HT-29 (cell line): ENCODE measurements at regions not wholly inside any gene's neighbourhood (a gene's known extent, or its start where the extent isn't known, plus 50 kb on each side); places are given as distances from the start of the nearest gene placed in this dataset.

Experiments used
- DNase-seq: peaks from one replicate; pipeline ENCODE4 v3.0.0-alpha.2; 2015; ENCODE audit warnings: low spot score

DNA sequence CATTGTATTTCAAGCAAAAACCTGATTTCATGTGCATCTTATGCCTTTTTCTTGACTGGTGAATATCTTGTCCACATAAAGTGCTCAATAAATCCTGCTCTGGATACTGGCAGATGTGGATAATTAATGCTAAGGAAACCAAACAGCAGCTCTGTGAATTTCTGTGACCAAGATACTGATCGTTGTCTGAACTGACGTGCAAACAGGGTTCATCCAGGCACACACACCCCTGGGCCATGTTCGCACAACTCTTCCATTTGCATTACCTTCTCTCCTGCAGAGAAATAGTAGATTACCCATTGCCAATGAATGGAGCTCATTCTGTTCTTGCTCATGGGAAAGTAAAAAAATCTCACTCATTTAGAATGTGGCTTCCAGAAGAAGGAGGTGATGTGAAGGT, 316.2 kb upstream of the TRIB2 start:
- no peak for DNase-seq

DNA sequence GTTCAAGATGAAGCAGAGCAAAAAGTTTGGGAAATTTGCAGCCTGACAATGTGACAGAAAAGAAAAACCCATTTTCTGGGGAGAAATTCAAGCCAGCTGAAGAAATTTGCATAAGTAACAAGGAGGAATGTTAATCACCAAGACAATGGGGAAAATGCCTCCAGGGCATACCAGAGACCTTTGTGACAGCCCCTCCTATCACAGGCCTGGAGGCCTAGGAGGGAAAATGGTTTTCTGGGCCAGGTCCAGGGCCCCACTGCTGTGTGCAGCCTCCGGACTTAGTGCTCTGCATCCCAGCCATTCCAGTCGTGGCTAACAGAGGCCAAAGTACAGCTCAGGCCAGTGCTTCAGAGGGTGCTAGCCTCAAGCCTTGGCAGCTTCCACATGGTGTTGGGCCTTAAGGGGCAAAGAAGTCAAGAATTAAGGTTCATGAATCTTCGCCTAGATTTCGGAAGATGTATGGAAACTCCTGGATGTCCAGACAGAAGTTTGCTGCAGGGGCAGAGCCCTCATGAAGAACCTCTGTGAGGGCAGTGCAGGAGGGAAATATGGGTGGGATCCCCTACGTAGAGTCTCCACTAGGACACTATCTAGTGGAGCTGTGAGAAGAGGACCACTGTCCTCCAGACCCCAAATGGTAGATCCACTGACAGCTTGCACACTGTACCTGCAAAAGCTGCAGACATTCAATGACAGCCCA, 314.1 kb upstream of the TRIB2 start:
- no peak for DNase-seq

DNA sequence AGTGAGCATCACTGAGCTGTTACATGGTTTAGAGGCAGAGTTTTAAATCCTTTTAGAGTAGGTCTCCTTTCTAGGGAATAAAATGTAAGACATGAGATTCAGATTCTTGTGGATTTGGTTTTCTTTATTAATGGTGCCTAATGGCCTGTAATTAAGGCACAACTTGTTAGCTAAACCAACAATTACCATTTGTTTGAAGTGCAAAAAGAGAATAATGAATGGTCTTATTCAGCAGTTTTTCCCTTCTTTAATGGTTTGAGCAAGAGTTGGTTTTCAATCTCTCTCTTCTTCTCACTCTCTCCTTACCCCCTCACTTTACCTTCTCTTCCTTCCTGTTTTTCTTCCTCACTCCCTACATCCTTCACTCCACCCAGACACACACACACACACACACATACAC, 312.2 kb upstream of the TRIB2 start:
- no peak for DNase-seq

DNA sequence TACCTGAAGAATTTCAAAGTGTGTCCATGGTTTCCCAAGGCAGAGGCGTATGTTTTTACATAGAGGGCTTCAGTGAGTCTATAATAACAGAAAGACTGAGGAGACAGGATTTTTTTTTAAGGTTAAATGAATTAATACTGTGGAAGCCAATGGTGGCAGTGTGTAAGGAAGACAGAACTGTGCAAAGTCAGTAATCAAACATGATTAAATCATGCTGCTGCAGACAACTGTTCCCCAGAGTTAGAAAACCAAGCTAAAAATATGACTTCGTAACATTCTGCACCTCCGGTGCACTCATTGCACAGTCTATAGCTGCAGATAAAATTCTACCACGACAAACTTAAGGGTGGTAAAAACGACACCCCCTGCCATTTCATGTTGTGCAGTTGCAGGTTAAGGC, 309.6 kb upstream of the TRIB2 start:
- DNase-seq: no peak

DNA sequence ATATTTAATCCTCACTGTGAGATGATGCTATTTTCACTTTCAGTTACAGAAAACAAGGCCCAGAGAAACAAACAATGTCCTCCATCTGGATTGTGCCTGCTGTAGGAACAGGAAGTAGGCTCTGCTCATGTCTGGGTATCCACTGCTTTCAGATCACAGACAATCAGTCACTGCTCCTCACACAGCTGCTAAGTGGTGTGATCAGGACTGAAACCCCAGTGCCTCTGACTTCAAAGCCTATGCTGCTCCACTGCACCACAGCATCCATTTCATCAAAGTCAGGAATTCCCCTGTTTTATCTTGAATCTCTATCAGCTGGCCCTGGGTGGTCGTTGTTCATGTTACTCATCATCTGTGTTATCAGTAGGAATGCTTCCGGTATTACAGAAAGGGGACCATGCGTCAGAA, 303.8 kb upstream of the TRIB2 start:
- no peak for DNase-seq

DNA sequence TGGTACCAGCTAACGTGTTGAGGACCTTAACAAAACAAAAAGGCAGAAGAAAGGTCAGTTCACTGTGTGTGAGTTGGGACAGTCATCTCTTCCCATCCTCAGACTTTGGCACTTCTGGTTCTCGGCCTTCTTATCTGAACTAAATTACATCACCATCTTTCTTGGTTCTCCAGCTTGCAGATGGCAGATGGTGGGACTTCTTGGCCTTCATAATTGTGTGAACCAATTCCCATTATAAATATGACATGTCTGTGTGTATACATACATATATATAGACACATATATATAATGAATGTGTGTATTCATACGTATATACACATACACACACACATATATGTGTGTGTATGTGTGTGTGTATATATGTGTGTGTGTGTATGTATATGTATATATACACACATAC, 301.2 kb upstream of the TRIB2 start:
- DNase-seq: no peak

DNA sequence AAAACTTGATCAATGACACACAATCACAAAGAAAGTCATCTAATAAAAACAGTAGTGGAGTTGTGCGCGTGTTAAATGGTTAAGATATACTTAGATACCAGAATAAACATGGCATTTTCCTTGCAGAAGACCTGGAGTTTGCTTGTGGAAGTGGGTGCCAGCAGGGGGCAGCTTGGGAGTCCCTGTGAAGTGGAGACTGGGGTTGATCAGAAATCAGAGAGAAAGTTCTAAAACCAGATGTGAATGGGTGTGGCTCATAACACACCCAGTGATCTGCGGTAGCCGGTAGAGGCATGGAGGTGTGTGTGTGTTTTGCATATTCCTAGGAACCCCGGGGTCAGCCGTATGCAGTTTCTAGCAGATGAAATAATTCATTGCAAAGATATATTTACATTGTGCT, 300.1 kb upstream of the TRIB2 start:
- DNase-seq: peak; percentile 4

DNA sequence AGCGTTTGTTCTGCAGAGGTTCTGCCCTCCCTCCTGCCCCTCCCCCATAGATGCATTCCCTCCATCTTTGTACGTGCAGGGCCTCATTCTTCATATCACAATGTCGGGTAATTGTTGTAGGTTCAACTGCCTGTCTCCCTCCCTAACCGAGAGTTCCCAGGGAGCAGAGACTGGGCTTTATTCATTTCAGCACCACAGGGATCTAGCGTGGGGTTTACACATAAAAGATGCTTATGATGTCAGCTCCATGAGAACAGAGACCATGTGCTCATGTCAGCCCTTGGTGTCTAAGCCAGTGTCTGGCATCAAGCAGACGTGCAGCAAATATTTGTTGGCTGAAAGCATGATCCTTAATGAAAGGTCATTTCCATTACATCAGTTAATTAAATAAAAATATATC, 298.9 kb upstream of the TRIB2 start:
- DNase-seq: no peak

DNA sequence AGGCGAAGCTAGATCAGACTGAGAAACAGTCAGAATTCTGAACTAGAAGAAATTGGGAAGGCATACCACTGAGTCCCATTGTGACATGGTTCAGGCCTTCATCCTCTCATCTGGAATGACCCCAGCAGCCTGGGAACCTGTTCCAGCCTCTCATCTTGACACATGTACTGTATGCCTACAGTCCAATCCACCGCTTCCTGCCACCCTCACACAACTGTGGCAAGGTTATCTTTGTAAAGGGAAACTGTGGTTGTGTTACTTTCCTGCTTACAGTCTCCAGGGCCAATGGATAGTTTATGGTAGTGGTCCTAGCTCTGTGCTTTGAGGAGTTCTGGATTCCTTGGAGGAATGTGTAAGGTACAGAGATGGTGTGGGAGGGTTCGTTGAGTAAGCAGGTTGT, 296.9 kb upstream of the TRIB2 start:
- DNase-seq: no peak

DNA sequence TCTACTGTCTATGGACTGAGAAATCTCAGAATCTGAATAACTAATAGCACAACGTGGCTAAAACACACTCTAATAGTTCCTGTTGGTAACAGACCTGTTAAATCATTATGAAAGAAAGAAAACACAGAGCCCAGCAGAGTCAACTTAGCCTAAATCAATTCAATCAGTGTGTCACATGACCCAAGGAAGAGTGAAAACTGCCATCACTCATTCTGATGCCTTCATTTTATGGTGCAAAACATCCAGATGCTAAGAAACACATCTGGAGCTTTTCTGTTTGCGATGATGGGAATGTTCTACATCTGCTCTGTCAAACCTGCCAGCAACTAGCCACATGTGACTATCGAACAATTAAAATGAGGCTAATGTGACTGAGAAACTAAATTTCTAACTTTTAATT, 295.7 kb upstream of the TRIB2 start:
- no peak for DNase-seq

DNA sequence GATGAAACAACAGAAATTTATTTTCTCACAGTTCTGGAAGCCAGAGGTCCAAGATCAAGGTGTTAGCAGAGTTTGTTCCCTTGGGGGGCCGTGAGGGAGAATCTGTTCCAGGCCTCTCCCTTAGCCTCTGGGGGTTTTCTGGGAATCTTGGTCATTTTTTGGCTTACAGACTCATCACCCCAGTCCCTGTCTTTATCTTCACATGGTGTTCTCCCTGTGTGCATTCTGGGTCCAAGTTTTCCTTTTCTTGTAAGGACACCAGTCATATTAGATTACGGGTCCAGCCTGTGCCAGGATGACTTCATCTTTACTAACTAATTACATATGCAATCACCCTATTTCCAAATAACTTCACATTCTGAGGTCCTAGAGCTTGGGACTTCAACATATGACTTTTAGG, 292.5 kb upstream of the TRIB2 start:
- DNase-seq: no peak

DNA sequence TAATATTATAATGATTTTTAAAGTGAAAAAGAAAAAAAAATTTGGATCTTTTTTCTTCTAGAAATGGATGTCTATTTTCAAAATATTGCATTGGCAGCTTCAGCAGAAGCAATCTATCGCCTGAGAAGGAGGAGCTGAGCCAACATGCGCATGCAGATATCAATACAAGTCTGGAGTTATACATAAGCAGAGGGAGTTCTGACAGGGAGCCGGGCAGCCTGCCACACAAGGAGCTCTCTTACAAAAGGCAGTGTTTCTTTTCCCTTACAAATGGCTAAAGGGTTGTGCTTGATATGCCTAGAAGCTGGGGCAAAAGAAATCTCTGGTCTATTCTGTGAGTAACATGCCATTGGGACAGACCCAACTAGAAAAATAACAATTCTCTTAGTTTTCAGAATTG, 291.9 kb upstream of the TRIB2 start:
- DNase-seq: no peak

DNA sequence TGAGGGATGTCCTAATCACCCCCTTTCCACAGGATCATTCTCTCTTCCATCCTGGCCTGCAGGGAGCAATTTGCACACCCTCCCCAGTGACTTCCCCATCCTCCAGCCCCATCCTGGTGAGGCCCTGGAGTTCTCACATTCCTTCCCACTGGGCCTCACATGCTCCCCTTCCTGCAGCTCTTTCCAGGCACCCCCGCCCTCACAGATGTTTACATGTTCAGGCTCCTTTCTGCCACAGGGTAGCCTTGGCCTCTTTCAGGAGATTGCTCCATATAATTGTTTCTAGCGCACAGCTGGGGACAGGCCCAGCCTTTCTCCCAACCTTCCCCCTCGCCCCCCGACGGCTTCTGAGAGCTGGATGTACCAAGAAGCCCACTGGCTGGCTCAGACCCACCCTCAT, 288.4 kb upstream of the TRIB2 start:
- DNase-seq: no peak

DNA sequence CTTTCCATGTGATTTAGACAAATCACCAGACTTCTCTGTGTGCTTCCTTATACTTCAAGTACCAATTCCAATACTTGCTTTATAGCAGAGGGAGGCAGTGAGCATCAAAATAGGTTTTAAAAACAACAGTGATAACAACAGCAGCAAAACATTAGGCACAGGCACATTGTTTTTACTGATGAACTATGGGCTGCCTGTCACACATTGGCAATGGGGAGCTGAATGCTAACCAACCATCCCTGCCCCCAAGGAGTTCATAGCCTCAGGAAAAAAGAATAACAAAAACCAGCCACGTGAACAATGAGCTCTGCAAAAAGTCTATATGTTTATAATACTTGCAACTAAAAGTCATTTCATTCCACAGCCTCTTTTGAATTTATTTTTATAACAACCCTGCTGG, 287.9 kb upstream of the TRIB2 start:
- DNase-seq: no peak

DNA sequence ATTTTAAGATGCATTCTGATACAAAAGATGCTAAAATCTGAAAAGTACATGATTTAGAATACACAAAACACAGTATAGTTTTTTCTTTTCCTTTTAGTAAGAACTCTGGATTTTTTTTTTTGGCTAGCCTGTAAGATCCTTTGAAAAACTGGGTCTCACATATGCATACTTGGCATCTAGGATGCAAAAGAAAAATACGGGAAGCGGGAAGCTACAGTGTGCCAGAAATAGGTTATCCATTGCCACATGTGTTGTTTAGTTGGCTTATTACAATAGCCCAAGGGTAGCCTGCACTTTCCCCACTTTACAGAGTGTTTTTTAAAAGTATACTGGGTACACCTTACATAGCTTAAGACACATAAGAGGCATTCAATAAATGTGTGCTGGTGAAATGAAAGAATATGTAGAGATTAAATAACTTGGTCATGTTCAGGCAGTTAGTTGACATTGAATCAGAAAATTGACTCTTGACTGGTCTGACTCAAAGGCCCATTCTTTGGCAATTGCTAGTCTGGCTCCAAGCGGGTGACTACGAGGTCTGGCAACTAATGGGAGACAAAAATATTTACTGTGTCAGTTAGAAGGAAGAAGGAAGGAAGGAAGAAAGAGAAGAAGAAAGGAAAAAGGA, 286.8 kb upstream of the TRIB2 start:
- no peak for DNase-seq

DNA sequence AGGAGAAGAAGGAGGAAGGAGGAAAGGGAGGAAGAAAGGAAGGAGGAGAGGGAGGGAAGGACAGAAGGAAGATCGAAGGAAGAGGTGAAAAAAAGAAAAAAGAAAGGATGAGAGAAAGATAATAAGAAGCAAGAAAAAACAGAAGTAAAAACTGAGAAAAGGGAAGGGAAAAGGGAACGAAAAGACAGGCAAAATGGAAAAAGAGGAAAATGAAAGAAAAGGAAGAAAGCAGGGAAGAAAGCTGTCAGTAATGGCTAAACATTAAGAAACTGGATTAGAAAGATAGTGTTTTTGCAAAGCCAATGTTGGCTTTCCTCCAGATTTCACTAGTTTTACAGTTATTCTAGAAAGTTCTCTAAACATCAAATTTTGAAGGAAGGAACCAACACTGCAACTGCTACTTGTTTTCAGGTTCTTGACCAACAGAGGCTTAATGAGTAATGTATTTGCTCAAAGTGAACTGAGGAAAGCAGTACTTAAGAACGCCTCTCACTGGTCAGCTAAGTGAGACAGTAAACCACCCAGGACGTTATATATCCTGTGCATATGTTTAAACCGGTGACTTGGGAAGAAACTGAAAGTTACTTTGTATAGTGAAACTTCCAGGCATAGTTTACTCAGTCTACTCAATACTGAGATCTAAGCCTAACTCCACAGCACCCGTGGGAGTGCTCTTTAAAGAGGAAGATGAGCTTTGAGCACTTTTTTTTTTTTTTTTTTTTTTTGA, 286.2 kb upstream of the TRIB2 start:
- no peak for DNase-seq

DNA sequence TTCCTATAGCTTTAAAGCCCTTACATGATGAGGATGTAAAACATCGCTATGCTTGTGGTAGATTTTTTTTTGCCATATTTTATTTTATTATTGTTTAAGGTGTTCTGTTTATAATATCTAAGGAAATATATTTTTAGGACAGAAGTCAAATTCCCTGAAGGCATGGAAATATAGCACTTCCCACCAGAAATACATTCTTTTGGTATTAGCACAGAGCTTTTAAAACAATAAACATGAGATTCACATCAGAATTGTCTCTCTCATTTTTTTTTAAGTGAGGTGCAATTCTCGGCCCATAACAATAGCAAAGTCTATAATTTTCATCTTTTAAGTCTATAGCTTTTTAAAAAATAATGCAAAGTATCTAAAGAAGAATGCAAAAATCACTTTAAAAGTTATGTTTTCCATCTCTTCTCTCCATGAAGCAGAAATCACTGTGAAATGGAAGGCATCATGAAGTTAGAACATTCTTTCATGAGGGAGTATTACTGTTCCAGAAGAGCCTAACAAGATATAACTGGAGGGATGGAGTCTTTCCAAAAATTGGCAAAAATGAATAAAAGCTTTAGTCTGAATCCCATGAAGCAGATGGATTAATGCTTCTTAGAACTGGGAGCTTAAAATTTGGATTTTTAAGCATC, 283.6 kb upstream of the TRIB2 start:
- no peak for DNase-seq

DNA sequence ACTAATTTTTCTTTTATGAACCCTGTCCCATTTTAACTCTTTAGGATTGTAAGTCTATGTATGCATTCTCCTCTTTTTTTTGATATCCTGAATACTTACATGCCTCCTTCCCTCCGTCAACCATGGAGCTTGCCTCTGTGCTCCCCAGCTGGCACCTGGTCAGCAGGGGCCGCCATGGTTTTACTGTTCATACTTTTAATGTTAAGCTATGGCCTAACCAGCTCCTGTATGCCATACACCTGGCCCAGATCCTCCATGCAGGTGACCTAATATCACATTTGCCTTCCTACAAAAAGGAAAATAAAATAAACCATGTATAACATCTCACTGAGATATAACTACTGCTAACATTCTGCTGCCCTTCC, 283.1 kb upstream of the TRIB2 start:
- DNase-seq: peak; percentile 16

DNA sequence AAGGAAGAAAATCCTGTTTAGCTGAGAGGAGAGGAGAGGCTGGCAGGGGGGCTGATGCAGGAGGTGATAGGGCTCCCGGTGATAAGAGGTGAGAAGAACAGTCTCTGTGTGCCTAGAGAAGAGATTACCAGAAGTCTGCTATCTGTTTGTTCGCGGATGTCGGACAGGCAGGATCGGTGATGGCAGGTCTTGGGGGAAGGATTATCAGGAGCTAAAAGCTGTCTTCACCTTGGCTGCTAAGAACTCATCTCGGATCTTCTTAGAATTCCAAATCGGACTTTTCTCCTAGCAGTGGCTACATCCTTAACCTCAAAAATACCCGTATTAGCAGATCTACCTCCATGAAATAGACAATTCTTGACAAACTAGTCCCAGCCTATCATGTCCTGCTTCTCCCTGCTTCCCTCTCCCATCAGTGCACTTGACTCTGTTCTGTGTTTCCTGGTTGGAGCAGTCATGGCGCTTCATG, 282.1 kb upstream of the TRIB2 start:
- no peak for DNase-seq

DNA sequence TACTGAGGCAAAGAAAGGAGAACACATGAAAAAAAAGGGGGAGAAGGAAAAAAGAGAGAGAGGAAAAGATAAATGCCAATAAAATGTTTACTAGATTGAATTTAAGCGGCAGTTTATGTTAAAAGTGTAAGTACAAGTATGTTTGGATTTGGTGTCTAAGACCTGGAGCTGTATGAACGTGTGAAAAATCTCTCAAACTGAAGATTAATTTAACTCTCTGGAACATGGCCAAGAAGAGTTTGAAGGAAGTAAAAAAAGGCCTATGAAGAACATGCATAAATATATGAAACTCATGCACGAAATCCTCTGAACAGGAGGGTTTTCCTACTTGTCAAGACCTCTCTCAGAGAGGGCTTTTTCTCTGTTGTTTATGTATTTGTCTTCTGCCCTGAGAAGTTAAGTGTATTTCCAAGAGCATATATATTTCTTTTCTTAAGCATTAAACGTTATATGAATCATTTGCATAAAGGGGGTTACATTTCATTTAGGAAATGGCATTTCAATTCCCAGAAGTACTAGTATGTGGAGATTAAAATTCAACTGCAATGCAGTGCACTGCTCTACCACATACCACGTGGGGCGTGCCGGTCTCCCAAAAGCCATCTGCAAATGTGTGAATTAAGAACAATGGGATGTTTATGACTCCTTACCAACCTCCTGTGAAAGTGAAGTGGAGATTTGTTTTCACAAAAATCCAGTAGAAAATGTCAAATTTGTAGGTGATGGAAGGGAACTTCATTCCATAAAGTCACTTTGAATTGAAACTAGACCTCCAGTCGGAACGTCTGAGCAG, 281.1 kb upstream of the TRIB2 start:
- DNase-seq: no peak

DNA sequence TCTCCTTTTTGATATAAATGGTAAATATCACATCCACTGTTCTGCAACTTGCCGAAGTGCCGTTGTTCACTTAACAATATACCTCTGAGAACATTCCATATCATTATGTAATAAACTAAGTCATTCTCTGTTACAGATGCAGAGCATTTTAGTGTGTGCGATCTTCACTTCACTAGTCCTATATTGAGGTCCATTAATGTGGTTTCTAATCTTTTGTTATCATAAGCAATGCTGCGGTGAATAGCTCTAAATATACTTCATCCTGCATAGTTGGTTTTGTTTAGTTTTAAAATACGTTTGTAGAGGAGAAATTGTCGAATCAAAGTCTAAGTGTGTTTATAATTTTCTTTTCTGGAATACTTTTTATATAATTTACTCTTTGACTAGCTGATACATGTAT, 280.3 kb upstream of the TRIB2 start:
- DNase-seq: no peak
